ENCODE measurements at regions not wholly inside any gene's neighbourhood (a gene's known extent, or its start where the extent isn't known, plus 50 kb on each side); places are given as distances from the start of the nearest gene placed in this dataset.

DNA sequence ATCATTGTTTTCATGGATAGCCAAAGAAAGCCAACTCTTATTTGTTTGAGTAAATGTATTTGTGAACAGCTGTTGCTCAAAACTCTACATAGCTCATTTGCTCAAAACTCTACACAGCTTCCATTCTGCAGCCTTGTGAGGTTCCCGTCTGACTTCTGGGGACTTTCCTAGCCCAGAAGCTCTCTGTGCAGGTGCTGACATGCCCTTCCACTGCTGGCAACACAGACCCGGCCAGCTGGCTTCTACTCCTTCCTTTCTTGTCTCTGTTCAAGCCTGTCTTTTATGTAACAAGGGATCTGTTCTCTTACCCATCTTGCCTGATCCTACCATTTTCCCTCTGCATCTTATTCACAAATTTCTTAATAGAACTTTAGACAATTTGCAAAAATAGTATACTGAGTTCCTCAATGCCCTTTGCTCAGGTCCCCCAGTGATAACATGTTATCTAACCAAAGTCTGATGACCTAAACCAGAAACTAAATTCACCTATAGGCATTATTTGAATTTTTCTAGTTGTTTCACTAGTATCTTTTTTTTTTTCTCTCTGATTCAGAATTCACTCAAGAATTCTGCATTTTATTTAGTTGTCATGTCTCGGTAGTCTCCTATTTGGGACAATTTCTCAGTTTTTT is 556.5 kb upstream of the SEMA6A start:
- TF ChIP-seq EZH2 (IDR thresholded peaks at IDR 0.05; ENCODE audit: low read length): no peak
- TF ChIP-seq CTCF (optimal IDR thresholded peaks at IDR 0.05 in 1 of 3, IDR thresholded peaks at IDR 0.05 in 1 of 3, conservative IDR thresholded peaks at IDR 0.05 in 1 of 3; ENCODE audit: extremely low read depth in 1 of 3, insufficient read depth in 2 of 3, low read length in 3 of 3): no peak

All from keratinocyte (primary cell).